ENCODE measurements at regions not wholly inside any gene's neighbourhood (a gene's known extent, or its start where the extent isn't known, plus 50 kb on each side); places are given as distances from the start of the nearest gene placed in this dataset.

DNA sequence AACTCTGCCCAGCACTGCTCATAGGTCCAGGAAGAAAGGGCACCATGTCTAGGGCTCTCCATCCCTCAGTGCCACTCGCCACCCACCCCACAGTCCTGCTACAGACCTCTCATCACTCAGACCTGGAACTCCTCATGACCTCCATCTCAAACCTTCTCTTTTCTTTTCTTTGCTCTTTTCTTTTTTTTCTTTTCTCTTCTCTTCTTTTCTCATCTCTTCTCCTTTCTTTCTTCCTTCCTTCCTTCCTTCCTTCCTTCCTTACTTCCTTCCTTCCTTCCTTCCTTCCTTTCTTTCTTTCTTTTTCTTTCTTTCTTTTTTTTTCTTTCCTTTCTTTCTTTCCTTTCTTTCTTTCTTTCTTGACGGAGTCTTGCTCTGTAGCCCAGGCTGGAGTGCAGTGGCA lies 122.2 kb downstream of the KLF6 start:
- H3K4me1 ChIP-seq (ENCODE audit: insufficient read depth, low read length, severe bottlenecking), result no peaks in the 10 kb centered on the region
- H3K9me2 ChIP-seq (ENCODE audit: low read depth, low read length), result no peaks in the 10 kb centered on the region
- H3K36me3 ChIP-seq (ENCODE audit: insufficient read depth, low read length), result no peaks in the 10 kb centered on the region
- no peak overlapping the region for H3K4me3 ChIP-seq (ENCODE audit: low read depth, low read length, poor library complexity, severe bottlenecking)
- no peak overlapping the region for H3K9ac ChIP-seq (ENCODE audit: low read length)
- no peak overlapping the region for H3K27ac ChIP-seq (ENCODE audit: low read depth, low read length, poor library complexity, severe bottlenecking)
- H4K20me1 ChIP-seq (ENCODE audit: insufficient read depth, low read length), result no peaks in the 10 kb centered on the region
- H3K9me3 ChIP-seq (ENCODE audit: low read length), result no peaks in the 10 kb centered on the region
- no peak for TF ChIP-seq EZH2 (IDR thresholded peaks at IDR 0.05; ENCODE audit: borderline replicate concordance, low read length)
- TF ChIP-seq, protein P1, sequence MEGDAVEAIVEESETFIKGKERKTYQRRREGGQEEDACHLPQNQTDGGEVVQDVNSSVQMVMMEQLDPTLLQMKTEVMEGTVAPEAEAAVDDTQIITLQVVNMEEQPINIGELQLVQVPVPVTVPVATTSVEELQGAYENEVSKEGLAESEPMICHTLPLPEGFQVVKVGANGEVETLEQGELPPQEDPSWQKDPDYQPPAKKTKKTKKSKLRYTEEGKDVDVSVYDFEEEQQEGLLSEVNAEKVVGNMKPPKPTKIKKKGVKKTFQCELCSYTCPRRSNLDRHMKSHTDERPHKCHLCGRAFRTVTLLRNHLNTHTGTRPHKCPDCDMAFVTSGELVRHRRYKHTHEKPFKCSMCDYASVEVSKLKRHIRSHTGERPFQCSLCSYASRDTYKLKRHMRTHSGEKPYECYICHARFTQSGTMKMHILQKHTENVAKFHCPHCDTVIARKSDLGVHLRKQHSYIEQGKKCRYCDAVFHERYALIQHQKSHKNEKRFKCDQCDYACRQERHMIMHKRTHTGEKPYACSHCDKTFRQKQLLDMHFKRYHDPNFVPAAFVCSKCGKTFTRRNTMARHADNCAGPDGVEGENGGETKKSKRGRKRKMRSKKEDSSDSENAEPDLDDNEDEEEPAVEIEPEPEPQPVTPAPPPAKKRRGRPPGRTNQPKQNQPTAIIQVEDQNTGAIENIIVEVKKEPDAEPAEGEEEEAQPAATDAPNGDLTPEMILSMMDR (IDR thresholded peaks at IDR 0.05; ENCODE audit: low read length), result no peak
- no peaks in the 10 kb centered on the region for H3F3A ChIP-seq (ENCODE audit: insufficient read depth, low read length)
- H3K79me2 ChIP-seq (ENCODE audit: insufficient read depth, low read length), result no peaks in the 10 kb centered on the region
- no peak overlapping the region for H2AFZ ChIP-seq (ENCODE audit: low read length)
- no peaks in the 10 kb centered on the region for H3K27me3 ChIP-seq (ENCODE audit: insufficient read depth, low read length)
- no peak overlapping the region for H3K4me2 ChIP-seq (ENCODE audit: low read length)

- Histone ChIP-seq H3K9ac (ENCODE audit: low read length) (no peak overlapping the region), H3K4me3 (ENCODE audit: low read depth, low read length, poor library complexity, severe bottlenecking) (no peak overlapping the region), H3F3A (ENCODE audit: insufficient read depth, low read length) (no peaks in the 10 kb centered on the region), H3K27ac (ENCODE audit: low read depth, low read length, poor library complexity, severe bottlenecking) (no peak overlapping the region), H3K4me2 (ENCODE audit: low read length) (no peak overlapping the region), H3K79me2 (ENCODE audit: insufficient read depth, low read length) (no peaks in the 10 kb centered on the region), H2AFZ (ENCODE audit: low read length) (no peak overlapping the region), H3K4me1 (ENCODE audit: insufficient read depth, low read length, severe bottlenecking) (no peaks in the 10 kb centered on the region), H3K9me3 (ENCODE audit: low read length) (no peaks in the 10 kb centered on the region), H3K9me2 (ENCODE audit: low read depth, low read length) (no peaks in the 10 kb centered on the region), H3K27me3 (ENCODE audit: insufficient read depth, low read length) (no peaks in the 10 kb centered on the region), H3K36me3 (ENCODE audit: insufficient read depth, low read length) (no peaks in the 10 kb centered on the region), H4K20me1 (ENCODE audit: insufficient read depth, low read length) (no peaks in the 10 kb centered on the region)
- TF ChIP-seq, protein P1 (IDR thresholded peaks at IDR 0.05; ENCODE audit: low read length), result no peak
- TF ChIP-seq EZH2 (IDR thresholded peaks at IDR 0.05; ENCODE audit: borderline replicate concordance, low read length), result no peak
These were observed 123.7 kb downstream of the KLF6 start for GRCh38 chr10:3661271-3661670.

- H3K27ac ChIP-seq (ENCODE audit: low read depth, low read length, poor library complexity, severe bottlenecking), result no peak overlapping the region
- H4K20me1 ChIP-seq (ENCODE audit: insufficient read depth, low read length), result no peaks in the 10 kb centered on the region
- no peak overlapping the region for H3K9ac ChIP-seq (ENCODE audit: low read length)
- H3F3A ChIP-seq (ENCODE audit: insufficient read depth, low read length), result no peaks in the 10 kb centered on the region
- no peaks in the 10 kb centered on the region for H3K36me3 ChIP-seq (ENCODE audit: insufficient read depth, low read length)
- no peaks in the 10 kb centered on the region for H3K4me1 ChIP-seq (ENCODE audit: insufficient read depth, low read length, severe bottlenecking)
- H3K9me2 ChIP-seq (ENCODE audit: low read depth, low read length), result no peaks in the 10 kb centered on the region
- H3K79me2 ChIP-seq (ENCODE audit: insufficient read depth, low read length), result no peaks in the 10 kb centered on the region
- H3K9me3 ChIP-seq (ENCODE audit: low read length), result no peaks in the 10 kb centered on the region
- TF ChIP-seq, protein P1 (IDR thresholded peaks at IDR 0.05; ENCODE audit: low read length), result no peak
- no peak for TF ChIP-seq EZH2 (IDR thresholded peaks at IDR 0.05; ENCODE audit: borderline replicate concordance, low read length)
- no peaks in the 10 kb centered on the region for H3K27me3 ChIP-seq (ENCODE audit: insufficient read depth, low read length)
- H3K4me3 ChIP-seq (ENCODE audit: low read depth, low read length, poor library complexity, severe bottlenecking), result no peak overlapping the region
- H2AFZ ChIP-seq (ENCODE audit: low read length), result no peak overlapping the region
- no peak overlapping the region for H3K4me2 ChIP-seq (ENCODE audit: low read length)
These were observed 124.3 kb downstream of the KLF6 start for GRCh38 chr10:3660753-3661152.
